ENCODE measurements at regions not wholly inside any gene's neighbourhood (a gene's known extent, or its start where the extent isn't known, plus 50 kb on each side); places are given as distances from the start of the nearest gene placed in this dataset.

GRCh38 chr22:48155446-48155845, 1393.0 kb downstream of the TBC1D22A start:
- TF ChIP-seq EZH2 (IDR thresholded peaks at IDR 0.05; ENCODE audit: borderline replicate concordance, insufficient read depth, low read depth, low read length, poor library complexity, severe bottlenecking) (no peak), CTCF (IDR thresholded peaks at IDR 0.05) (no peak)
- Mint-ChIP-seq H3K9me3 (ENCODE audit: insufficient read depth) (no peaks in the 10 kb centered on the region), H3K27me3 (no peaks in the 10 kb centered on the region), H3K4me3 (no peak overlapping the region), H3K27ac (no peak overlapping the region), H3K4me1 (peaks cover 5% of the 10 kb centered on the region)
- no peak for ATAC-seq (ENCODE audit: low read depth)
- Histone ChIP-seq H4K20me1 (ENCODE audit: control insufficient read depth, insufficient read depth, low read length, poor library complexity, severe bottlenecking) (no peaks in the 10 kb centered on the region), H3K27me3 (replicated peaks in 1 of 4; ENCODE audit: control extremely low read depth in 1 of 4, control insufficient read depth in 3 of 4, insufficient read depth in 4 of 4, low read length in 3 of 4) (no peaks in the 10 kb centered on the region), H3K79me2 (ENCODE audit: control insufficient read depth, insufficient read depth, low read length) (no peaks in the 10 kb centered on the region), H3K9ac (ENCODE audit: low read length) (no peak overlapping the region), H3K9me3 (ENCODE audit: control extremely low read depth in 1 of 3, control insufficient read depth in 2 of 3, insufficient read depth in 1 of 3, low read length in 2 of 3) (peaks cover 0 to 2% (median 0%) of the 10 kb centered on the region in 3 donors), H3K36me3 (replicated peaks in 1 of 2; ENCODE audit: control extremely low read depth in 1 of 2, control insufficient read depth in 1 of 2, extremely low read depth in 1 of 2, insufficient read depth in 2 of 2, low read length in 1 of 2) (no peaks in the 10 kb centered on the region), H3K4me3 (ENCODE audit: control extremely low read depth in 1 of 5, extremely low read depth in 1 of 5, insufficient read depth in 1 of 5, low read depth in 2 of 5, low read length in 4 of 5) (no peak overlapping the region), H3K27ac (ENCODE audit: low read length in 2 of 2) (no peak overlapping the region), H3K4me1 (ENCODE audit: control insufficient read depth in 2 of 2, insufficient read depth in 2 of 2, low read length in 2 of 2) (peaks cover 4 to 12% of the 10 kb centered on the region in 2 donors), H3K4me2 (replicated peaks; ENCODE audit: low read depth, low read length, poor library complexity, severe bottlenecking) (no peak overlapping the region), H2AFZ (ENCODE audit: insufficient read depth, low read depth, low read length, poor library complexity, severe bottlenecking) (no peak overlapping the region)
- 92% methylated on average over 6 of the region's 8 CpGs for WGBS (ENCODE audit: insufficient coverage)
- ChIA-PET CTCF (no interaction called here), POLR2A (no interaction called here)
- no peak for DNase-seq
- intact Hi-C loops (cut with micrococcal nuclease), result no loop called here

DNA sequence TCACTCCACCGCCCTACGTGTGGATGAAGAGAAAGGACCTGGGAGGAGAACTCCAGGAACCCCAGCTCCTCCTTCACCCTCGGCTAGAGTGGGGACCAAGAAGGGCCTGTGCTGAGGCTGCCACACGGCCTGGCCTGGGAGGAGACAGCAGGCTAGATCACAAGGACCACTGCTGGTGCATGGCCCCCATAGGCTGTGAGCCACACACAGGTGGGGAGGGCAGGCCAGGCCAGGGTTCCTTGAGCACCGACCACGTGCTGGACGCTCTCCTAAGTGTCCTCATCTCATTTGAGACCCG, 1392.4 kb downstream of the TBC1D22A start:
- Histone ChIP-seq H3K4me1 (ENCODE audit: control insufficient read depth in 2 of 2, insufficient read depth in 2 of 2, low read length in 2 of 2) (peaks cover 4 to 12% of the 10 kb centered on the region in 2 donors), H3K4me2 (replicated peaks; ENCODE audit: low read depth, low read length, poor library complexity, severe bottlenecking) (no peak overlapping the region), H3K27me3 (replicated peaks in 1 of 4; ENCODE audit: control extremely low read depth in 1 of 4, control insufficient read depth in 3 of 4, insufficient read depth in 4 of 4, low read length in 3 of 4) (no peaks in the 10 kb centered on the region), H3K27ac (ENCODE audit: low read length in 2 of 2) (no peak overlapping the region), H3K4me3 (ENCODE audit: control extremely low read depth in 1 of 5, extremely low read depth in 1 of 5, insufficient read depth in 1 of 5, low read depth in 2 of 5, low read length in 4 of 5) (no peak overlapping the region), H3K79me2 (ENCODE audit: control insufficient read depth, insufficient read depth, low read length) (no peaks in the 10 kb centered on the region), H3K9ac (ENCODE audit: low read length) (no peak overlapping the region), H2AFZ (ENCODE audit: insufficient read depth, low read depth, low read length, poor library complexity, severe bottlenecking) (no peak overlapping the region), H3K9me3 (ENCODE audit: control extremely low read depth in 1 of 3, control insufficient read depth in 2 of 3, insufficient read depth in 1 of 3, low read length in 2 of 3) (peaks cover 0 to 2% (median 0%) of the 10 kb centered on the region in 3 donors), H3K36me3 (replicated peaks in 1 of 2; ENCODE audit: control extremely low read depth in 1 of 2, control insufficient read depth in 1 of 2, extremely low read depth in 1 of 2, insufficient read depth in 2 of 2, low read length in 1 of 2) (no peaks in the 10 kb centered on the region), H4K20me1 (ENCODE audit: control insufficient read depth, insufficient read depth, low read length, poor library complexity, severe bottlenecking) (no peaks in the 10 kb centered on the region)
- Mint-ChIP-seq H3K4me1 (peaks cover 5% of the 10 kb centered on the region), H3K4me3 (no peak overlapping the region), H3K27me3 (no peaks in the 10 kb centered on the region), H3K27ac (no peak overlapping the region), H3K9me3 (ENCODE audit: insufficient read depth) (no peaks in the 10 kb centered on the region)
- 86% methylated on average over 6 of the region's 8 CpGs for WGBS (ENCODE audit: insufficient coverage)
- ChIA-PET CTCF (no interaction called here), POLR2A (no interaction called here)
- intact Hi-C loops (cut with micrococcal nuclease), result no loop called here
- no peak for DNase-seq
- no peak for ATAC-seq (ENCODE audit: low read depth)
- TF ChIP-seq EZH2 (IDR thresholded peaks at IDR 0.05; ENCODE audit: borderline replicate concordance, insufficient read depth, low read depth, low read length, poor library complexity, severe bottlenecking) (no peak), CTCF (IDR thresholded peaks at IDR 0.05) (no peak)
